ENCODE measurements at regions not wholly inside any gene's neighbourhood (a gene's known extent, or its start where the extent isn't known, plus 50 kb on each side); places are given as distances from the start of the nearest gene placed in this dataset.

GRCh38 chr12:75592638-75593335 lies 81.4 kb upstream of the KRR1 start:
- no peaks in the 10 kb centered on the region for H3K9me2 ChIP-seq (ENCODE audit: insufficient read depth)
- H3K4me3 ChIP-seq: no peak overlapping the region
- in situ Hi-C loops (cut with MboI): no loop called here
- H3K4me1 ChIP-seq (ENCODE audit: insufficient read depth): peaks cover 3% of the 10 kb centered on the region; the same call in 1 of the 2 replicates
- H3K9ac ChIP-seq: no peak overlapping the region
- TF ChIP-seq EZH2phosphoT487 (IDR thresholded peaks at IDR 0.05; ENCODE audit: insufficient read depth, low read depth) (no peak), EZH2 (IDR thresholded peaks at IDR 0.05; ENCODE audit: insufficient read depth, poor library complexity, severe bottlenecking) (no peak)
- WGBS, 2 experiments (ENCODE audit: low coverage in 1 of 2, low lambda C conversion rate in 2 of 2, missing lambda C conversion rate in 2 of 2): 95 to 96% methylated on average over 3 of the region's 3 CpGs
- no peaks in the 10 kb centered on the region for H4K20me1 ChIP-seq (ENCODE audit: insufficient read depth)
- H3K27ac ChIP-seq: no peak overlapping the region
- no peaks in the 10 kb centered on the region for H3K79me2 ChIP-seq (ENCODE audit: insufficient read depth)
- no peak for DNase-seq
- no peaks in the 10 kb centered on the region for H3K36me3 ChIP-seq (ENCODE audit: low read depth)
- H3K9me3 ChIP-seq (ENCODE audit: low read depth): no peaks in the 10 kb centered on the region
- no peak overlapping the region for H2AFZ ChIP-seq
- H3K4me2 ChIP-seq (ENCODE audit: unreplicated experiment): no peak overlapping the region
- H3K27me3 ChIP-seq (replicated peaks; ENCODE audit: insufficient read depth): no peaks in the 10 kb centered on the region
- no peaks in the 10 kb centered on the region for H3F3A ChIP-seq (ENCODE audit: insufficient read depth)

- Histone ChIP-seq H3K4me1 (ENCODE audit: insufficient read depth) (peaks cover 10% of the 10 kb centered on the region; the same call in 1 of the 2 replicates), H3K27me3 (replicated peaks; ENCODE audit: insufficient read depth) (no peaks in the 10 kb centered on the region), H3K9me3 (ENCODE audit: low read depth) (no peaks in the 10 kb centered on the region), H3K36me3 (ENCODE audit: low read depth) (no peaks in the 10 kb centered on the region), H3K4me2 (ENCODE audit: unreplicated experiment) (no peak overlapping the region), H3K27ac (no peak overlapping the region), H4K20me1 (ENCODE audit: insufficient read depth) (no peaks in the 10 kb centered on the region), H3K4me3 (no peak overlapping the region), H3F3A (ENCODE audit: insufficient read depth) (no peaks in the 10 kb centered on the region), H2AFZ (no peak overlapping the region), H3K79me2 (ENCODE audit: insufficient read depth) (no peaks in the 10 kb centered on the region), H3K9me2 (ENCODE audit: insufficient read depth) (no peaks in the 10 kb centered on the region), H3K9ac (no peak overlapping the region)
- in situ Hi-C loops (cut with MboI): no loop called here
- DNase-seq: no peak
- TF ChIP-seq EZH2phosphoT487 (IDR thresholded peaks at IDR 0.05; ENCODE audit: insufficient read depth, low read depth): no peak
- no peak for TF ChIP-seq EZH2 (IDR thresholded peaks at IDR 0.05; ENCODE audit: insufficient read depth, poor library complexity, severe bottlenecking)
- WGBS, 2 experiments (ENCODE audit: low coverage in 1 of 2, low lambda C conversion rate in 2 of 2, missing lambda C conversion rate in 2 of 2): 70 to 74% methylated on average over 5 of the region's 5 CpGs
Measured at GRCh38 chr12:75592086-75592485, 80.7 kb upstream of the KRR1 start.

GRCh38 chr12:75591628-75592027 lies 80.2 kb upstream of the KRR1 start:
- Histone ChIP-seq H3K36me3 (ENCODE audit: low read depth) (no peaks in the 10 kb centered on the region), H3K27ac (no peak overlapping the region), H3K4me2 (ENCODE audit: unreplicated experiment) (no peak overlapping the region), H3K4me3 (no peak overlapping the region), H3K9me2 (ENCODE audit: insufficient read depth) (no peaks in the 10 kb centered on the region), H2AFZ (no peak overlapping the region), H3K9me3 (ENCODE audit: low read depth) (no peaks in the 10 kb centered on the region), H3K79me2 (ENCODE audit: insufficient read depth) (no peaks in the 10 kb centered on the region), H4K20me1 (ENCODE audit: insufficient read depth) (no peaks in the 10 kb centered on the region), H3K27me3 (replicated peaks; ENCODE audit: insufficient read depth) (no peaks in the 10 kb centered on the region), H3F3A (ENCODE audit: insufficient read depth) (no peaks in the 10 kb centered on the region), H3K4me1 (ENCODE audit: insufficient read depth) (peaks cover 10% of the 10 kb centered on the region; the same call in 1 of the 2 replicates), H3K9ac (no peak overlapping the region)
- no peak for TF ChIP-seq EZH2 (IDR thresholded peaks at IDR 0.05; ENCODE audit: insufficient read depth, poor library complexity, severe bottlenecking)
- no peak for TF ChIP-seq EZH2phosphoT487 (IDR thresholded peaks at IDR 0.05; ENCODE audit: insufficient read depth, low read depth)
- DNase-seq: no peak
- WGBS, 2 experiments (ENCODE audit: low coverage in 1 of 2, low lambda C conversion rate in 2 of 2, missing lambda C conversion rate in 2 of 2): 50 to 51% methylated on average over 1 of the region's 1 CpG
- in situ Hi-C loops (cut with MboI): no loop called here

GRCh38 chr12:75589801-75590200 lies 78.4 kb upstream of the KRR1 start:
- Histone ChIP-seq H3K36me3 (ENCODE audit: low read depth) (no peaks in the 10 kb centered on the region), H3F3A (ENCODE audit: insufficient read depth) (peaks cover 8% of the 10 kb centered on the region; the same call in 1 of the 2 replicates), H4K20me1 (ENCODE audit: insufficient read depth) (no peaks in the 10 kb centered on the region), H3K4me2 (ENCODE audit: unreplicated experiment) (no peak overlapping the region), H3K9me3 (ENCODE audit: low read depth) (no peaks in the 10 kb centered on the region), H3K27ac (no peak overlapping the region), H3K9me2 (ENCODE audit: insufficient read depth) (no peaks in the 10 kb centered on the region), H3K4me3 (no peak overlapping the region), H3K79me2 (ENCODE audit: insufficient read depth) (no peaks in the 10 kb centered on the region), H2AFZ (no peak overlapping the region), H3K4me1 (ENCODE audit: insufficient read depth) (peaks cover 23% of the 10 kb centered on the region), H3K9ac (no peak overlapping the region), H3K27me3 (replicated peaks; ENCODE audit: insufficient read depth) (no peaks in the 10 kb centered on the region)
- 67 to 76% methylated on average over 2 of the region's 2 CpGs for WGBS, 2 experiments (ENCODE audit: low coverage in 1 of 2, low lambda C conversion rate in 2 of 2, missing lambda C conversion rate in 2 of 2)
- no peak for DNase-seq
- in situ Hi-C loops (cut with MboI): no loop called here
- TF ChIP-seq EZH2phosphoT487 (IDR thresholded peaks at IDR 0.05; ENCODE audit: insufficient read depth, low read depth): no peak
- TF ChIP-seq EZH2 (IDR thresholded peaks at IDR 0.05; ENCODE audit: insufficient read depth, poor library complexity, severe bottlenecking): no peak
